NB4 (cell line): ENCODE measurements at regions not wholly inside any gene's neighbourhood (a gene's known extent, or its start where the extent isn't known, plus 50 kb on each side); places are given as distances from the start of the nearest gene placed in this dataset.

Source experiments
- CTCF ChIP-seq: IDR thresholded peaks from one replicate; pipeline ENCODE4 v1.5.1; 2012; ENCODE audit warnings: low read depth, low read length
- POLR2A ChIP-seq: IDR thresholded peaks from 2 replicates; pipeline ENCODE4 v1.6.1; 2011; ENCODE audit warnings: mild to moderate bottlenecking; ENCODE audit not compliant: insufficient read length; ENCODE audit errors: extremely low read depth

GRCh38 chr11:95647355-95647754, 142.2 kb downstream of the FAM76B start:
- TF ChIP-seq POLR2A (no peak), CTCF (no peak)
